GM23338 (cell line): ENCODE measurements at regions not wholly inside any gene's neighbourhood (a gene's known extent, or its start where the extent isn't known, plus 50 kb on each side); places are given as distances from the start of the nearest gene placed in this dataset.

Experiments used
- ATAC-seq: fragments of 200-7000 bp; cut with Tn5 transposase; 3 replicates; pipeline ENCODE4 v1.9.1; 2020
- DNase-seq: peaks from one replicate; pipeline ENCODE4 v3.0.0-alpha.2; 2015; ENCODE audit warnings: low spot score
- H2AFZ ChIP-seq: fragments of 200-600 bp; sonication (generic); 2 replicates; pipeline ENCODE4 v1.8.0; 2016; ENCODE audit warnings: antibody characterized with exemption, mild to moderate bottlenecking, moderate library complexity
- H3F3A ChIP-seq: fragments of 200-600 bp; sonication (generic); replicated peaks from 2 replicates; pipeline ENCODE4 v1.8.0; 2017; ENCODE audit warnings: antibody characterized with exemption, mixed run types, low read depth
- H3K27ac ChIP-seq: fragments of 200-600 bp; sonication (generic); 2 replicates; pipeline ENCODE4 v1.6.1; 2016; ENCODE audit warnings: low read depth
- H3K27me3 ChIP-seq: fragments of 200-600 bp; sonication (generic); 2 replicates; pipeline ENCODE4 v1.8.0; 2016; ENCODE audit warnings: mild to moderate bottlenecking, mixed run types, moderate library complexity; ENCODE audit not compliant: insufficient read depth
- H3K36me3 ChIP-seq: fragments of 200-600 bp; sonication (generic); 2 replicates; pipeline ENCODE4 v1.8.0; 2016; ENCODE audit warnings: mild to moderate bottlenecking; ENCODE audit not compliant: insufficient read depth
- H3K4me1 ChIP-seq: fragments of 200-600 bp; sonication (generic); 2 replicates; pipeline ENCODE4 v1.8.0; 2016; ENCODE audit warnings: mild to moderate bottlenecking, moderate library complexity; ENCODE audit not compliant: insufficient read depth
- H3K4me2 ChIP-seq: fragments of 200-600 bp; sonication (generic); 2 replicates; pipeline ENCODE4 v1.7.1; 2017; ENCODE audit warnings: mixed run types
- H3K4me3 ChIP-seq: fragments of 200-600 bp; sonication (generic); 2 replicates; pipeline ENCODE4 v1.6.1; 2016; ENCODE audit warnings: mixed run types
- H3K79me2 ChIP-seq: fragments of 200-600 bp; sonication (generic); replicated peaks from 2 replicates; pipeline ENCODE4 v1.8.0; 2017; ENCODE audit warnings: mild to moderate bottlenecking; ENCODE audit not compliant: insufficient read depth
- H3K9me2 ChIP-seq: fragments of 200-600 bp; sonication (generic); 2 replicates; pipeline ENCODE4 v1.8.0; 2017; ENCODE audit not compliant: insufficient read depth
- H4K20me1 ChIP-seq: fragments of 200-600 bp; sonication (generic); replicated peaks from 2 replicates; pipeline ENCODE4 v1.8.0; 2017; ENCODE audit warnings: mild to moderate bottlenecking; ENCODE audit not compliant: insufficient read depth
- H3K27ac Mint-ChIP-seq: 2 replicates; pipeline ENCODE4 v1.8.0; 2020; ENCODE audit warnings: inconsistent platforms, mild to moderate bottlenecking, moderate library complexity, mixed read lengths
- H3K27me3 Mint-ChIP-seq: 3 replicates; pipeline ENCODE4 v1.8.0; 2022; ENCODE audit warnings: low read depth, mild to moderate bottlenecking, moderate library complexity, mixed read lengths, inconsistent platforms; ENCODE audit not compliant: insufficient read depth, poor library complexity
- H3K36me3 Mint-ChIP-seq: 3 replicates; pipeline ENCODE4 v1.8.0; 2021; ENCODE audit warnings: low read depth, mild to moderate bottlenecking, inconsistent platforms, moderate library complexity, mixed read lengths
- H3K4me1 Mint-ChIP-seq: 3 replicates; pipeline ENCODE4 v1.8.0; 2020; ENCODE audit warnings: mild to moderate bottlenecking, inconsistent platforms, mixed read lengths
- H3K4me3 Mint-ChIP-seq: 3 replicates; pipeline ENCODE4 v1.8.0; 2021; ENCODE audit warnings: moderate library complexity, mild to moderate bottlenecking, inconsistent platforms, mixed read lengths
- H3K9me3 Mint-ChIP-seq: 3 replicates; pipeline ENCODE4 v1.8.0; 2020; ENCODE audit warnings: moderate library complexity, mild to moderate bottlenecking, inconsistent platforms, mixed read lengths
- CREB1 ChIP-seq: fragments of 250-450 bp; sonication (Bioruptor Pico); IDR thresholded peaks from 2 replicates; pipeline ENCODE4 v1.5.0; 2020; ENCODE audit warnings: low read depth, mild to moderate bottlenecking, moderate library complexity
- EZH2 ChIP-seq: fragments of 200-600 bp; sonication (generic); IDR thresholded peaks from one replicate; pipeline ENCODE4 v1.8.0; 2017; ENCODE audit warnings: antibody characterized with exemption, mild to moderate bottlenecking, low read depth; ENCODE audit not compliant: unreplicated experiment
- EZH2phosphoT487 ChIP-seq: fragments of 200-600 bp; sonication (generic); IDR thresholded peaks from one replicate; pipeline ENCODE4 v1.8.1; 2018; ENCODE audit warnings: antibody characterized with exemption; ENCODE audit not compliant: unreplicated experiment
- JUNB ChIP-seq: IDR thresholded peaks from one replicate; pipeline ENCODE4 v1.6.1; 2016; ENCODE audit warnings: antibody characterized with exemption; ENCODE audit not compliant: unreplicated experiment
- NANOG ChIP-seq: IDR thresholded peaks from 2 replicates; pipeline ENCODE4 v1.6.1; 2016; ENCODE audit warnings: antibody characterized with exemption, borderline replicate concordance
- POLR2AphosphoS5 ChIP-seq: IDR thresholded peaks from 2 replicates; pipeline ENCODE4 v1.6.1; 2016; ENCODE audit warnings: antibody characterized with exemption, low read depth
- STAT1 ChIP-seq: IDR thresholded peaks from one replicate; pipeline ENCODE4 v1.6.1; 2016; ENCODE audit warnings: antibody characterized with exemption; ENCODE audit not compliant: unreplicated experiment
- ZNF114 ChIP-seq: fragments of 250-450 bp; sonication (Bioruptor Pico); IDR thresholded peaks from 2 replicates; pipeline ENCODE4 v1.5.0; 2020; ENCODE audit warnings: mild to moderate bottlenecking, moderate library complexity
- ZNF331 ChIP-seq: fragments of 250-450 bp; sonication (Bioruptor Pico); IDR thresholded peaks from 2 replicates; pipeline ENCODE4 v1.5.0; 2020; ENCODE audit warnings: low read depth, mild to moderate bottlenecking, moderate library complexity
- TF ChIP-seq, protein P1 (sequence below), 2 experiments: fragments of 200-600 bp in 1 of 2; sonication (generic) in 1 of 2; conservative IDR thresholded peaks; 2 replicates each; pipeline versions ENCODE4 v1.5.1 to v1.6.1; 2016 to 2017; ENCODE audit warnings: antibody characterized with exemption in 2 of 2, low read depth in 2 of 2, mild to moderate bottlenecking in 2 of 2, moderate library complexity in 1 of 2
- TF ChIP-seq, protein P2 (sequence below): IDR thresholded peaks from one replicate; pipeline ENCODE4 v1.6.1; 2018; ENCODE audit warnings: antibody characterized with exemption; ENCODE audit not compliant: unreplicated experiment
- TF ChIP-seq, protein P3 (sequence below): IDR thresholded peaks from 2 replicates; pipeline ENCODE4 v1.6.1; 2016; ENCODE audit warnings: antibody characterized with exemption
- TF ChIP-seq, protein P4 (sequence below): fragments of 250-450 bp; sonication (Bioruptor Pico); IDR thresholded peaks from 2 replicates; pipeline ENCODE4 v1.5.0; 2020; ENCODE audit warnings: mild to moderate bottlenecking, moderate library complexity

DNA sequence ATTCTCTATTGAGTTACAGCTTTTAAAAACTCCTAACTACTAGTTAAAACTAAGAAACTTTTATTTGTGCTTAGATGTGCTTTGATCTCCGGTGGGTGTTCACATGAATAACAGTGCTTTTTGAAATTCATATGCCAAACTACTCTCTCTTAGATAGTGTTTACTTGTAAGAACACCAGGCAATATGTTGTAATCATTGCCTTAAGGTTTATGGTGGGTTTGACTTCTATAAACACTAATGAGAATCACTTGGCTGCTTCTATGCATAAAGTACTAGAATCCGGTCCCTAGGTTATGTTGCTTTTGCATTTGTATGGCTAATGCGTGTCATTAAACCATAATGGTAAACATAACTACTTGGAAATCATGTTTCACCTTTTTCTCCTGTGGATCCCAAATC is 203.9 kb upstream of the VSTM2A start:
- no peaks in the 10 kb centered on the region for H4K20me1 ChIP-seq
- no peak overlapping the region for H3K4me2 ChIP-seq
- no peaks in the 10 kb centered on the region for H3K36me3 Mint-ChIP-seq
- no peaks in the 10 kb centered on the region for H3K27me3 Mint-ChIP-seq
- no peak overlapping the region for H3K27ac Mint-ChIP-seq
- no peaks in the 10 kb centered on the region for H3K36me3 ChIP-seq
- peaks cover 8% of the 10 kb centered on the region; the same call in 2 of the 3 replicates for H3K4me1 Mint-ChIP-seq
- no peaks in the 10 kb centered on the region for H3K9me2 ChIP-seq
- H3K27me3 ChIP-seq, result no peaks in the 10 kb centered on the region
- H3K79me2 ChIP-seq, result no peaks in the 10 kb centered on the region
- H2AFZ ChIP-seq, result no peak overlapping the region
- H3K27ac ChIP-seq, result no peak overlapping the region
- peaks cover 4% of the 10 kb centered on the region; the same call in 1 of the 2 replicates for H3K4me1 ChIP-seq
- H3K9me3 Mint-ChIP-seq, result no peaks in the 10 kb centered on the region
- no peaks in the 10 kb centered on the region for H3F3A ChIP-seq
- no peak overlapping the region for H3K4me3 Mint-ChIP-seq
- ATAC-seq (no peak), DNase-seq (no peak)
- H3K4me3 ChIP-seq, result no peak overlapping the region
- no peak for TF ChIP-seq EZH2phosphoT487
- TF ChIP-seq, protein P1, sequence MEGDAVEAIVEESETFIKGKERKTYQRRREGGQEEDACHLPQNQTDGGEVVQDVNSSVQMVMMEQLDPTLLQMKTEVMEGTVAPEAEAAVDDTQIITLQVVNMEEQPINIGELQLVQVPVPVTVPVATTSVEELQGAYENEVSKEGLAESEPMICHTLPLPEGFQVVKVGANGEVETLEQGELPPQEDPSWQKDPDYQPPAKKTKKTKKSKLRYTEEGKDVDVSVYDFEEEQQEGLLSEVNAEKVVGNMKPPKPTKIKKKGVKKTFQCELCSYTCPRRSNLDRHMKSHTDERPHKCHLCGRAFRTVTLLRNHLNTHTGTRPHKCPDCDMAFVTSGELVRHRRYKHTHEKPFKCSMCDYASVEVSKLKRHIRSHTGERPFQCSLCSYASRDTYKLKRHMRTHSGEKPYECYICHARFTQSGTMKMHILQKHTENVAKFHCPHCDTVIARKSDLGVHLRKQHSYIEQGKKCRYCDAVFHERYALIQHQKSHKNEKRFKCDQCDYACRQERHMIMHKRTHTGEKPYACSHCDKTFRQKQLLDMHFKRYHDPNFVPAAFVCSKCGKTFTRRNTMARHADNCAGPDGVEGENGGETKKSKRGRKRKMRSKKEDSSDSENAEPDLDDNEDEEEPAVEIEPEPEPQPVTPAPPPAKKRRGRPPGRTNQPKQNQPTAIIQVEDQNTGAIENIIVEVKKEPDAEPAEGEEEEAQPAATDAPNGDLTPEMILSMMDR (conservative IDR thresholded peaks at IDR 0.05; ENCODE audit: low read depth in 2 of 2), result no peak
- TF ChIP-seq STAT1, result no peak
- no peak for TF ChIP-seq NANOG
- TF ChIP-seq JUNB, result no peak
- TF ChIP-seq ZNF331 (CRISPR knock-in tag), result no peak
- TF ChIP-seq POLR2AphosphoS5, result no peak
- TF ChIP-seq, protein P2, sequence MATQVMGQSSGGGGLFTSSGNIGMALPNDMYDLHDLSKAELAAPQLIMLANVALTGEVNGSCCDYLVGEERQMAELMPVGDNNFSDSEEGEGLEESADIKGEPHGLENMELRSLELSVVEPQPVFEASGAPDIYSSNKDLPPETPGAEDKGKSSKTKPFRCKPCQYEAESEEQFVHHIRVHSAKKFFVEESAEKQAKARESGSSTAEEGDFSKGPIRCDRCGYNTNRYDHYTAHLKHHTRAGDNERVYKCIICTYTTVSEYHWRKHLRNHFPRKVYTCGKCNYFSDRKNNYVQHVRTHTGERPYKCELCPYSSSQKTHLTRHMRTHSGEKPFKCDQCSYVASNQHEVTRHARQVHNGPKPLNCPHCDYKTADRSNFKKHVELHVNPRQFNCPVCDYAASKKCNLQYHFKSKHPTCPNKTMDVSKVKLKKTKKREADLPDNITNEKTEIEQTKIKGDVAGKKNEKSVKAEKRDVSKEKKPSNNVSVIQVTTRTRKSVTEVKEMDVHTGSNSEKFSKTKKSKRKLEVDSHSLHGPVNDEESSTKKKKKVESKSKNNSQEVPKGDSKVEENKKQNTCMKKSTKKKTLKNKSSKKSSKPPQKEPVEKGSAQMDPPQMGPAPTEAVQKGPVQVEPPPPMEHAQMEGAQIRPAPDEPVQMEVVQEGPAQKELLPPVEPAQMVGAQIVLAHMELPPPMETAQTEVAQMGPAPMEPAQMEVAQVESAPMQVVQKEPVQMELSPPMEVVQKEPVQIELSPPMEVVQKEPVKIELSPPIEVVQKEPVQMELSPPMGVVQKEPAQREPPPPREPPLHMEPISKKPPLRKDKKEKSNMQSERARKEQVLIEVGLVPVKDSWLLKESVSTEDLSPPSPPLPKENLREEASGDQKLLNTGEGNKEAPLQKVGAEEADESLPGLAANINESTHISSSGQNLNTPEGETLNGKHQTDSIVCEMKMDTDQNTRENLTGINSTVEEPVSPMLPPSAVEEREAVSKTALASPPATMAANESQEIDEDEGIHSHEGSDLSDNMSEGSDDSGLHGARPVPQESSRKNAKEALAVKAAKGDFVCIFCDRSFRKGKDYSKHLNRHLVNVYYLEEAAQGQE, result no peak
- no peak for TF ChIP-seq EZH2
- TF ChIP-seq ZNF114 (CRISPR knock-in tag), result no peak
- TF ChIP-seq, protein P3, sequence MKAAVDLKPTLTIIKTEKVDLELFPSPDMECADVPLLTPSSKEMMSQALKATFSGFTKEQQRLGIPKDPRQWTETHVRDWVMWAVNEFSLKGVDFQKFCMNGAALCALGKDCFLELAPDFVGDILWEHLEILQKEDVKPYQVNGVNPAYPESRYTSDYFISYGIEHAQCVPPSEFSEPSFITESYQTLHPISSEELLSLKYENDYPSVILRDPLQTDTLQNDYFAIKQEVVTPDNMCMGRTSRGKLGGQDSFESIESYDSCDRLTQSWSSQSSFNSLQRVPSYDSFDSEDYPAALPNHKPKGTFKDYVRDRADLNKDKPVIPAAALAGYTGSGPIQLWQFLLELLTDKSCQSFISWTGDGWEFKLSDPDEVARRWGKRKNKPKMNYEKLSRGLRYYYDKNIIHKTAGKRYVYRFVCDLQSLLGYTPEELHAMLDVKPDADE, result no peak
- no peak for TF ChIP-seq CREB1
- TF ChIP-seq, protein P4, sequence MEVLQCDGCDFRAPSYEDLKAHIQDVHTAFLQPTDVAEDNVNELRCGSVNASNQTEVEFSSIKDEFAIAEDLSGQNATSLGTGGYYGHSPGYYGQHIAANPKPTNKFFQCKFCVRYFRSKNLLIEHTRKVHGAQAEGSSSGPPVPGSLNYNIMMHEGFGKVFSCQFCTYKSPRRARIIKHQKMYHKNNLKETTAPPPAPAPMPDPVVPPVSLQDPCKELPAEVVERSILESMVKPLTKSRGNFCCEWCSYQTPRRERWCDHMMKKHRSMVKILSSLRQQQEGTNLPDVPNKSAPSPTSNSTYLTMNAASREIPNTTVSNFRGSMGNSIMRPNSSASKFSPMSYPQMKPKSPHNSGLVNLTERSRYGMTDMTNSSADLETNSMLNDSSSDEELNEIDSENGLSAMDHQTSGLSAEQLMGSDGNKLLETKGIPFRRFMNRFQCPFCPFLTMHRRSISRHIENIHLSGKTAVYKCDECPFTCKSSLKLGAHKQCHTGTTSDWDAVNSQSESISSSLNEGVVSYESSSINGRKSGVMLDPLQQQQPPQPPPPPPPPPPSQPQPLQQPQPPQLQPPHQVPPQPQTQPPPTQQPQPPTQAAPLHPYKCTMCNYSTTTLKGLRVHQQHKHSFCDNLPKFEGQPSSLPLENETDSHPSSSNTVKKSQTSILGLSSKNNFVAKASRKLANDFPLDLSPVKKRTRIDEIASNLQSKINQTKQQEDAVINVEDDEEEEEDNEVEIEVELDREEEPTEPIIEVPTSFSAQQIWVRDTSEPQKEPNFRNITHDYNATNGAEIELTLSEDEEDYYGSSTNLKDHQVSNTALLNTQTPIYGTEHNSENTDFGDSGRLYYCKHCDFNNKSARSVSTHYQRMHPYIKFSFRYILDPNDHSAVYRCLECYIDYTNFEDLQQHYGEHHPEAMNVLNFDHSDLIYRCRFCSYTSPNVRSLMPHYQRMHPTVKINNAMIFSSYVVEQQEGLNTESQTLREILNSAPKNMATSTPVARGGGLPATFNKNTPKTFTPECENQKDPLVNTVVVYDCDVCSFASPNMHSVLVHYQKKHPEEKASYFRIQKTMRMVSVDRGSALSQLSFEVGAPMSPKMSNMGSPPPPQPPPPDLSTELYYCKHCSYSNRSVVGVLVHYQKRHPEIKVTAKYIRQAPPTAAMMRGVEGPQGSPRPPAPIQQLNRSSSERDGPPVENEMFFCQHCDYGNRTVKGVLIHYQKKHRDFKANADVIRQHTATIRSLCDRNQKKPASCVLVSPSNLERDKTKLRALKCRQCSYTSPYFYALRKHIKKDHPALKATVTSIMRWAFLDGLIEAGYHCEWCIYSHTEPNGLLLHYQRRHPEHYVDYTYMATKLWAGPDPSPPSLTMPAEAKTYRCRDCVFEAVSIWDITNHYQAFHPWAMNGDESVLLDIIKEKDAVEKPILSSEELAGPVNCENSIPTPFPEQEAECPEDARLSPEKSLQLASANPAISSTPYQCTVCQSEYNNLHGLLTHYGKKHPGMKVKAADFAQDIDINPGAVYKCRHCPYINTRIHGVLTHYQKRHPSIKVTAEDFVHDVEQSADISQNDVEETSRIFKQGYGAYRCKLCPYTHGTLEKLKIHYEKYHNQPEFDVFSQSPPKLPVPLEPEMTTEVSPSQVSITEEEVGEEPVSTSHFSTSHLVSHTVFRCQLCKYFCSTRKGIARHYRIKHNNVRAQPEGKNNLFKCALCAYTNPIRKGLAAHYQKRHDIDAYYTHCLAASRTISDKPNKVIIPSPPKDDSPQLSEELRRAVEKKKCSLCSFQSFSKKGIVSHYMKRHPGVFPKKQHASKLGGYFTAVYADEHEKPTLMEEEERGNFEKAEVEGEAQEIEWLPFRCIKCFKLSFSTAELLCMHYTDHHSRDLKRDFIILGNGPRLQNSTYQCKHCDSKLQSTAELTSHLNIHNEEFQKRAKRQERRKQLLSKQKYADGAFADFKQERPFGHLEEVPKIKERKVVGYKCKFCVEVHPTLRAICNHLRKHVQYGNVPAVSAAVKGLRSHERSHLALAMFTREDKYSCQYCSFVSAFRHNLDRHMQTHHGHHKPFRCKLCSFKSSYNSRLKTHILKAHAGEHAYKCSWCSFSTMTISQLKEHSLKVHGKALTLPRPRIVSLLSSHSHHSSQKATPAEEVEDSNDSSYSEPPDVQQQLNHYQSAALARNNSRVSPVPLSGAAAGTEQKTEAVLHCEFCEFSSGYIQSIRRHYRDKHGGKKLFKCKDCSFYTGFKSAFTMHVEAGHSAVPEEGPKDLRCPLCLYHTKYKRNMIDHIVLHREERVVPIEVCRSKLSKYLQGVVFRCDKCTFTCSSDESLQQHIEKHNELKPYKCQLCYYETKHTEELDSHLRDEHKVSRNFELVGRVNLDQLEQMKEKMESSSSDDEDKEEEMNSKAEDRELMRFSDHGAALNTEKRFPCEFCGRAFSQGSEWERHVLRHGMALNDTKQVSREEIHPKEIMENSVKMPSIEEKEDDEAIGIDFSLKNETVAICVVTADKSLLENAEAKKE (CRISPR knock-in tag), result no peak
